Activated B cell treated with CpG ODN at 0.5 μM for 24 hours (primary cell): ENCODE measurements at regions not wholly inside any gene's neighbourhood (a gene's known extent, or its start where the extent isn't known, plus 50 kb on each side); places are given as distances from the start of the nearest gene placed in this dataset.

Experiments
- ATAC-seq: fragments of 200-7000 bp; cut with Tn5 transposase; one replicate; pipeline ENCODE4 v1.10.0; 2021; ENCODE audit warnings: low read depth, mild to moderate bottlenecking, moderate library complexity
- CTCF ChIA-PET: fragments of 350-600 bp; sonication (Branson Sonifier 250); formaldehyde crosslinking; loops from one replicate; lab custom pipeline; 2021; ENCODE audit warnings: antibody characterized with exemption; lab: Charles Lee
- POLR2A ChIA-PET: fragments of 350-600 bp; sonication (Branson Sonifier 250); formaldehyde crosslinking; loops from one replicate; lab custom pipeline; 2021; ENCODE audit warnings: antibody characterized with exemption; lab: Charles Lee
- DNase-seq: peaks from one replicate; pipeline ENCODE4 v3.0.0; 2022
- H3K27ac Mint-ChIP-seq: one replicate; pipeline ENCODE4 v1.8.0; 2020; ENCODE audit warnings: mixed read lengths
- H3K27me3 Mint-ChIP-seq: one replicate; pipeline ENCODE4 v1.8.0; 2021; ENCODE audit warnings: mixed read lengths
- H3K36me3 Mint-ChIP-seq: one replicate; pipeline ENCODE4 v1.8.0; 2021; ENCODE audit warnings: low read depth, mixed read lengths
- H3K4me1 Mint-ChIP-seq: one replicate; pipeline ENCODE4 v1.8.0; 2021; ENCODE audit warnings: mixed read lengths
- H3K4me3 Mint-ChIP-seq: one replicate; pipeline ENCODE4 v1.8.0; 2020; ENCODE audit warnings: mild to moderate bottlenecking, mixed read lengths
- H3K9me3 Mint-ChIP-seq: one replicate; pipeline ENCODE4 v1.8.0; 2020; ENCODE audit warnings: mixed read lengths
- intact Hi-C: fragments of 100-400 bp; cut with micrococcal nuclease; formaldehyde crosslinking; loops from one replicate; pipeline ENCODE4 v1.15.1; 2024
- TF ChIP-seq, protein P1 (sequence below): fragments of 200-600 bp; IDR thresholded peaks from one replicate; pipeline ENCODE4 v1.8.0; 2022; ENCODE audit warnings: antibody characterized with exemption, mild to moderate bottlenecking

DNA sequence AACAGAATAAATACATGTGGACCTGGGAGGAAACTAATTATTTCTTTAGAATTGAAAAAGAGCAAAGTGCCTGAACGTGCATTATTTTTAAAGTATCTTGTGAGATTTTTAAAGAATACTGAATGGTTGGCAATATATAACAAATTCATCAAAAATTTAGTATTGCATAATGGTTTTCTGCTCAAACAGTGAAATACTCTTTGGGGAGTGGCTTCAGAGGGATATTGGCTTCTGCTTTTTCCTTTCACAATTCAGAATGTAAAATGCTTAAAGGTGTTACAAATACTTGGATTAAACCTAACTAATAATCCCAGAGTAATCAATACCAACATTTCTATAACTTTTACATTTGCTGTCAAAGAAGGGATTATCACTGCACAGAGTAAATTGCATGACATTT is 379.3 kb upstream of the CHD1 start:
- Mint-ChIP-seq H3K9me3 (no peaks in the 10 kb centered on the region), H3K27me3 (no peaks in the 10 kb centered on the region), H3K4me3 (no peak overlapping the region), H3K4me1 (no peaks in the 10 kb centered on the region), H3K36me3 (no peaks in the 10 kb centered on the region), H3K27ac (no peak overlapping the region)
- ATAC-seq (no peak), DNase-seq (no peak)
- ChIA-PET CTCF (no interaction called here), POLR2A (no interaction called here)
- intact Hi-C loops, result no loop called here
- TF ChIP-seq, protein P1, sequence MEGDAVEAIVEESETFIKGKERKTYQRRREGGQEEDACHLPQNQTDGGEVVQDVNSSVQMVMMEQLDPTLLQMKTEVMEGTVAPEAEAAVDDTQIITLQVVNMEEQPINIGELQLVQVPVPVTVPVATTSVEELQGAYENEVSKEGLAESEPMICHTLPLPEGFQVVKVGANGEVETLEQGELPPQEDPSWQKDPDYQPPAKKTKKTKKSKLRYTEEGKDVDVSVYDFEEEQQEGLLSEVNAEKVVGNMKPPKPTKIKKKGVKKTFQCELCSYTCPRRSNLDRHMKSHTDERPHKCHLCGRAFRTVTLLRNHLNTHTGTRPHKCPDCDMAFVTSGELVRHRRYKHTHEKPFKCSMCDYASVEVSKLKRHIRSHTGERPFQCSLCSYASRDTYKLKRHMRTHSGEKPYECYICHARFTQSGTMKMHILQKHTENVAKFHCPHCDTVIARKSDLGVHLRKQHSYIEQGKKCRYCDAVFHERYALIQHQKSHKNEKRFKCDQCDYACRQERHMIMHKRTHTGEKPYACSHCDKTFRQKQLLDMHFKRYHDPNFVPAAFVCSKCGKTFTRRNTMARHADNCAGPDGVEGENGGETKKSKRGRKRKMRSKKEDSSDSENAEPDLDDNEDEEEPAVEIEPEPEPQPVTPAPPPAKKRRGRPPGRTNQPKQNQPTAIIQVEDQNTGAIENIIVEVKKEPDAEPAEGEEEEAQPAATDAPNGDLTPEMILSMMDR, result no peak

DNA sequence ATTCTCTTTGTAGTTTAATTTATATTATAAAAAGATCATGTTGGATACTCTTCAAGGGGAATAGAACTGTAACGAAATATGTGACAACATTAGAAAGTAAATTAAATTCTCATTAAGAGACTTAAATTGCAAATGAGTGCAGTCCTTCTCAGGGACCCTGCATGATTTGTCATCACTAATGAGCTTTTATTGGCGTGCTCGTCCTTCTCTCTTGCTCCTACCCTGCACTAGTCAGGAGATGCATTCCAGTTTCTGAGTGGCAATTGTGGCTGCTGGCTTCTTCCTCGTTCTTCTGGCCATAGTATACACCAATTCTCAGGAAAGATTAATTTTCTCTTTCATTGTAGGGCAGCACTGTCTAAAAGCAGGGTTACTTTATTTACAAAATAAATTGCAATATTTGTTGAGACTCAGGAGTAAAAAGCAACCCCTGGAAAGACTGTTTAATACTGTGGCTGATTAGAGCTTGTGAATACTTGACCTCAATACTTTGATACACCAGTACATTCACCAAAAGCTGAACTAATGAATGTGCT is 376.3 kb upstream of the CHD1 start:
- Mint-ChIP-seq H3K4me1 (no peaks in the 10 kb centered on the region), H3K27me3 (no peaks in the 10 kb centered on the region), H3K9me3 (peaks cover 7% of the 10 kb centered on the region), H3K27ac (no peak overlapping the region), H3K36me3 (no peaks in the 10 kb centered on the region), H3K4me3 (no peak overlapping the region)
- DNase-seq (no peak), ATAC-seq (no peak)
- POLR2A ChIA-PET, result no interaction called here
- CTCF ChIA-PET, result no interaction called here
- TF ChIP-seq, protein P1, result no peak
- intact Hi-C loops, result no loop called here

DNA sequence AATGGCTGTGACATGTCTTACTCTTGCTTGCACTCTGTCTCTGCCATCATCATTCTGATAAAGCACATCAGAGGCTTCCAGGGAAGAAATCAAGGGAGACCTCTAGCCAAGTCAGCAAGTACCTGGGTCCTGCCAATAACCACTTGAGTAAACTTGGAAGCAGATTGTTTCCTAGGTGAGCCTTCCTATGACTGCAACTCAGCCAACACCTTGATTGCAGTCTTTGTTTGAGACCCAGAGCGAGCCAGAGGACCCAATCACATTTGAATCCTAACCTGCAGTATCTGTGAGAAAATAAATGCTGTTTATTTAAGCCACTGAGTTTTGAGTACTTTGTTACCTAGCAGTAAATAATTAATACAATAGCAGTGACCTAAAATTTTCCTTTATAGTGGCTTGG is 356.8 kb upstream of the CHD1 start:
- Mint-ChIP-seq H3K36me3 (no peaks in the 10 kb centered on the region), H3K27me3 (no peaks in the 10 kb centered on the region), H3K4me1 (no peaks in the 10 kb centered on the region), H3K9me3 (no peaks in the 10 kb centered on the region), H3K4me3 (no peak overlapping the region), H3K27ac (no peak overlapping the region)
- TF ChIP-seq, protein P1, result no peak
- intact Hi-C loops, result no loop called here
- POLR2A ChIA-PET, result no interaction called here
- CTCF ChIA-PET, result no interaction called here
- ATAC-seq, result no peak
- no peak for DNase-seq

DNA sequence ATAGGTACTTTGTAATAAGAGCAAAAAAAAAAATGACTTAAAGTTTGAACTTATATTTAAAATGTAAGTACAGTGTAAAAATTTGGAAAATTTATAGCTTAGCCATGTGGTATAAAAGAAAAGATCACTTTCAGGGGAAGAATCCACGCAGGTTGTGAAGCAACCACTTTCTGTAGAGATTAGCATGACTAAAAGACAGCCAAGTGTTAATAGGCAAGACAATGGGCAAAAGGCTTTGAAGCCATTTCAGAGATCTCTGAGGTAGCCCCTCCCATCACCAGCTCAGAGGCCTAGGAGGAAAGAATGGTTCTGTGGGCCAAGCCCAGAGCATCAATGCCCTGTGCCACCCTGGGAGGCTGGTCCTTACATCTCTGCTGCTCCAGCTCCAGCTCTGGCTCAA is 346.3 kb upstream of the CHD1 start:
- Mint-ChIP-seq H3K27ac (no peak overlapping the region), H3K36me3 (no peaks in the 10 kb centered on the region), H3K27me3 (no peaks in the 10 kb centered on the region), H3K4me1 (no peaks in the 10 kb centered on the region), H3K9me3 (peaks cover 7% of the 10 kb centered on the region), H3K4me3 (no peak overlapping the region)
- DNase-seq, result no peak
- ATAC-seq, result no peak
- intact Hi-C loops, result no loop called here
- ChIA-PET POLR2A (no interaction called here), CTCF (no interaction called here)
- TF ChIP-seq, protein P1, result no peak

DNA sequence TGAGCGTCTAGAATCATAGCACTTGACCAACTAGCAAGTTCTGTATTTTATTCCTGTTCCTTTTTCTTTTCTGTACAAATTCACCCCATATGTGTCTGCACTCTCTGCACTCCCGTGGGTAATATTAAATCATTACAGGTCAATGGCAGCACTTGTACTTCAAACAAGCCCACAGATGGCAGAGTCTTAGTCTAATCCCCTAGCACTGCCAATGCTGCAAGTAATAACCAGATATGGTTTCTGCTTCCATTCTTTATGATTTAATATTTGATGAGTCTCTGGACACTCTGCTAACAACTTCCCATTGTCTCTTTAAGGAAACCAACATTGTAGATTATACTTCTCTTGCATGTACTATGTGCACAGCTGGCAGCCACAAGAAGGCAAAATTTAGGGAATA is 343.8 kb upstream of the CHD1 start:
- no peak for ATAC-seq
- H3K4me3 Mint-ChIP-seq, result no peak overlapping the region
- no peak overlapping the region for H3K27ac Mint-ChIP-seq
- TF ChIP-seq, protein P1, result no peak
- ChIA-PET CTCF (no interaction called here), POLR2A (no interaction called here)
- H3K36me3 Mint-ChIP-seq, result no peaks in the 10 kb centered on the region
- no peaks in the 10 kb centered on the region for H3K27me3 Mint-ChIP-seq
- intact Hi-C loops, result no loop called here
- no peaks in the 10 kb centered on the region for H3K4me1 Mint-ChIP-seq
- H3K9me3 Mint-ChIP-seq, result peaks cover 7% of the 10 kb centered on the region
- DNase-seq, result no peak
